Suprapubic skin (tissue), 4 donors: ENCODE measurements at regions not wholly inside any gene's neighbourhood (a gene's known extent, or its start where the extent isn't known, plus 50 kb on each side); places are given as distances from the start of the nearest gene placed in this dataset.

Experiments
- CTCF ChIP-seq, 2 donors: fragments of 200-600 bp in 1 of 2; fragments of 450-650 bp in 1 of 2; sonication (generic) in 1 of 2; IDR thresholded peaks; one replicate each; pipeline ENCODE4 v1.5.1; 2016 to 2019; ENCODE audit warnings: antibody characterized with exemption in 2 of 2, mild to moderate bottlenecking in 1 of 2, moderate library complexity in 1 of 2
- EP300 ChIP-seq: sonication (generic); formaldehyde crosslinking; IDR thresholded peaks from one replicate; pipeline ENCODE4 v1.6.1; 2017; ENCODE audit warnings: antibody characterized with exemption
- POLR2A ChIP-seq, 2 donors: fragments of 450-650 bp; IDR thresholded peaks; one replicate each; pipeline ENCODE4 v1.6.1; 2017; ENCODE audit warnings: antibody characterized with exemption in 2 of 2, mild to moderate bottlenecking in 2 of 2, moderate library complexity in 2 of 2
- POLR2AphosphoS5 ChIP-seq, 3 donors: sonication (generic); formaldehyde crosslinking; IDR thresholded peaks; one replicate each; pipeline ENCODE4 v1.6.1; 2017; ENCODE audit warnings: antibody characterized with exemption in 3 of 3

DNA sequence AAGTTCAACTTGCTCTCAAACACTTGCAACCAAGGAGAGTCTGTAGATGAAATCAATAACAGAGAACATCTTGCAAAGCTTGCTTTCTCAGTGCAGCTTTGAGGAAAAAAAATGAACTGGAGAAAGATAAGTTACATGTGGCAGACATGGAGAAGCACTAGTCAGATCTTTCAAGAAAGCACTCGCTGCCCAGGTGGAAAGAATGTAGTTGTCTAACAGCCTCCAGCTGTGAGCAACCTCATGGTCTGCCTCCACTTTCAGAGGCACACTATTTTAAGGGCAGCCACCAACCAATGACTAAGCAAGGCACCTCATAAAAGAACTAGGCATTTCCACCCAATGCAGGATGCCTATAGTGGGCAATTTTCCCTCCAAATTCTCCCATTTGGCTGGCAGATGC lies 125.4 kb upstream of the CPNE4 start:
- no peak for TF ChIP-seq CTCF (IDR thresholded peaks at IDR 0.05)
- no peak for TF ChIP-seq POLR2A (IDR thresholded peaks at IDR 0.05)
- no peak for TF ChIP-seq POLR2AphosphoS5 (IDR thresholded peaks at IDR 0.05)
- TF ChIP-seq EP300, result no peak
